Testis (tissue), 2 donors: ENCODE measurements at regions not wholly inside any gene's neighbourhood (a gene's known extent, or its start where the extent isn't known, plus 50 kb on each side); places are given as distances from the start of the nearest gene placed in this dataset.

ENCODE experiments used
- DNase-seq: peaks from one replicate; pipeline ENCODE4 v3.0.0-alpha.2; 2019
- H3K27ac ChIP-seq, 2 donors: fragments of 200-600 bp; sonication (generic); one replicate each; pipeline ENCODE4 v1.5.1; 2019
- H3K27me3 ChIP-seq: fragments of 200-600 bp; sonication (generic); one replicate; pipeline ENCODE4 v1.5.1; 2019
- H3K36me3 ChIP-seq: fragments of 200-600 bp; sonication (generic); one replicate; pipeline ENCODE4 v1.5.1; 2017; ENCODE audit warnings: low read depth; ENCODE audit errors: missing control alignments
- H3K4me1 ChIP-seq: fragments of 200-600 bp; sonication (generic); one replicate; pipeline ENCODE4 v1.5.1; 2019
- H3K4me3 ChIP-seq, 2 donors: fragments of 200-600 bp; sonication (generic); one replicate each; pipeline ENCODE4 v1.5.1; 2017 to 2019
- H3K9me3 ChIP-seq: fragments of 200-600 bp; sonication (generic); one replicate; pipeline ENCODE4 v1.5.1; 2017
- POLR2A ChIP-seq: fragments of 450-650 bp; IDR thresholded peaks from one replicate; pipeline ENCODE4 v1.6.1; 2017; ENCODE audit warnings: antibody characterized with exemption, mild to moderate bottlenecking, moderate library complexity
- WGBS, 2 donors: methylation state at CpG; one replicate each; pipeline ENCODE4 v1.1.5; 2018; 5-methylcytosine and 5-hydroxymethylcytosine counted together
- intact Hi-C: fragments of 100-400 bp; cut with DNase I; formaldehyde crosslinking; loops from one replicate; pipeline ENCODE4 v1.15.1; 2023; ENCODE audit warnings: low total_unique reads
- TF ChIP-seq, protein P1 (sequence below), 3 experiments: fragments of 450-650 bp in 2 of 3; fragments of 200-600 bp in 1 of 3; sonication (generic) in 1 of 3; IDR thresholded peaks; one replicate each; pipeline ENCODE4 v1.5.1; 2016 to 2019; ENCODE audit warnings: antibody characterized with exemption in 3 of 3, mild to moderate bottlenecking in 2 of 3, moderate library complexity in 1 of 3

- no peaks in the 10 kb centered on the region for H3K27me3 ChIP-seq
- H3K27ac ChIP-seq, result no peak overlapping the region
- H3K4me3 ChIP-seq, result no peak overlapping the region
- 83 to 88% methylated on average over 1 of the region's 1 CpG for WGBS, 2 donors
- H3K4me1 ChIP-seq, result no peaks in the 10 kb centered on the region
- no peaks in the 10 kb centered on the region for H3K36me3 ChIP-seq
- DNase-seq, result no peak
- H3K9me3 ChIP-seq, result no peaks in the 10 kb centered on the region
- intact Hi-C loops, result no loop called here
- TF ChIP-seq, protein P1, sequence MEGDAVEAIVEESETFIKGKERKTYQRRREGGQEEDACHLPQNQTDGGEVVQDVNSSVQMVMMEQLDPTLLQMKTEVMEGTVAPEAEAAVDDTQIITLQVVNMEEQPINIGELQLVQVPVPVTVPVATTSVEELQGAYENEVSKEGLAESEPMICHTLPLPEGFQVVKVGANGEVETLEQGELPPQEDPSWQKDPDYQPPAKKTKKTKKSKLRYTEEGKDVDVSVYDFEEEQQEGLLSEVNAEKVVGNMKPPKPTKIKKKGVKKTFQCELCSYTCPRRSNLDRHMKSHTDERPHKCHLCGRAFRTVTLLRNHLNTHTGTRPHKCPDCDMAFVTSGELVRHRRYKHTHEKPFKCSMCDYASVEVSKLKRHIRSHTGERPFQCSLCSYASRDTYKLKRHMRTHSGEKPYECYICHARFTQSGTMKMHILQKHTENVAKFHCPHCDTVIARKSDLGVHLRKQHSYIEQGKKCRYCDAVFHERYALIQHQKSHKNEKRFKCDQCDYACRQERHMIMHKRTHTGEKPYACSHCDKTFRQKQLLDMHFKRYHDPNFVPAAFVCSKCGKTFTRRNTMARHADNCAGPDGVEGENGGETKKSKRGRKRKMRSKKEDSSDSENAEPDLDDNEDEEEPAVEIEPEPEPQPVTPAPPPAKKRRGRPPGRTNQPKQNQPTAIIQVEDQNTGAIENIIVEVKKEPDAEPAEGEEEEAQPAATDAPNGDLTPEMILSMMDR (IDR thresholded peaks at IDR 0.05), result no peak
- no peak for TF ChIP-seq POLR2A
Measured at GRCh38 chr9:18154661-18155060, 319.3 kb upstream of the ADAMTSL1 start.

GRCh38 chr9:18159254-18159653 is 314.7 kb upstream of the ADAMTSL1 start:
- H3K27ac ChIP-seq, result no peak overlapping the region
- no peaks in the 10 kb centered on the region for H3K9me3 ChIP-seq
- WGBS, 2 donors, result 60 to 64% methylated on average over 3 of the region's 3 CpGs
- H3K4me1 ChIP-seq, result no peaks in the 10 kb centered on the region
- intact Hi-C loops, result no loop called here
- no peaks in the 10 kb centered on the region for H3K36me3 ChIP-seq
- DNase-seq, result no peak
- no peaks in the 10 kb centered on the region for H3K27me3 ChIP-seq
- H3K4me3 ChIP-seq, result no peak overlapping the region
- TF ChIP-seq, protein P1 (IDR thresholded peaks at IDR 0.05), result no peak
- no peak for TF ChIP-seq POLR2A

GRCh38 chr9:18163146-18163545 is 310.8 kb upstream of the ADAMTSL1 start:
- WGBS, 2 donors, result 52 to 100% methylated on average over 1 of the region's 1 CpG
- H3K9me3 ChIP-seq, result no peaks in the 10 kb centered on the region
- H3K36me3 ChIP-seq, result no peaks in the 10 kb centered on the region
- H3K27me3 ChIP-seq, result no peaks in the 10 kb centered on the region
- intact Hi-C loops, result no loop called here
- H3K4me3 ChIP-seq, result no peak overlapping the region
- TF ChIP-seq POLR2A, result no peak
- TF ChIP-seq, protein P1 (IDR thresholded peaks at IDR 0.05), result no peak
- H3K27ac ChIP-seq, result no peak overlapping the region
- DNase-seq, result no peak
- H3K4me1 ChIP-seq, result no peaks in the 10 kb centered on the region

GRCh38 chr9:18167733-18168132 is 306.2 kb upstream of the ADAMTSL1 start:
- TF ChIP-seq, protein P1 (IDR thresholded peaks at IDR 0.05), result no peak
- no peak for TF ChIP-seq POLR2A
- WGBS, 2 donors, result 92 to 97% methylated on average over 1 of the region's 1 CpG

GRCh38 chr9:18173923-18174322 is 300.0 kb upstream of the ADAMTSL1 start:
- Histone ChIP-seq H3K4me1 (no peaks in the 10 kb centered on the region), H3K27me3 (no peaks in the 10 kb centered on the region), H3K36me3 (no peaks in the 10 kb centered on the region), H3K27ac (no peak overlapping the region), H3K4me3 (no peak overlapping the region), H3K9me3 (no peaks in the 10 kb centered on the region)
- intact Hi-C loops, result no loop called here
- no peak for DNase-seq
- TF ChIP-seq POLR2A, result no peak
- TF ChIP-seq, protein P1 (IDR thresholded peaks at IDR 0.05), result no peak
- 81 to 84% methylated on average over 4 of the region's 4 CpGs for WGBS, 2 donors

More at GRCh38 chr9:18167733-18168132, 306.2 kb upstream of the ADAMTSL1 start:
- Histone ChIP-seq H3K27ac (no peak overlapping the region), H3K4me1 (no peaks in the 10 kb centered on the region), H3K27me3 (no peaks in the 10 kb centered on the region), H3K36me3 (no peaks in the 10 kb centered on the region), H3K4me3 (no peak overlapping the region), H3K9me3 (no peaks in the 10 kb centered on the region)
- DNase-seq, result no peak
- intact Hi-C loops, result no loop called here
